HG03442 (cell line): ENCODE measurements at regions not wholly inside any gene's neighbourhood (a gene's known extent, or its start where the extent isn't known, plus 50 kb on each side); places are given as distances from the start of the nearest gene placed in this dataset.
"Not testable (repeated sequence)": the region's sequence is repeated elsewhere in the genome, so short reads cannot be mapped to it uniquely, and the experiment has no call there.

ENCODE experiments used
- ATAC-seq: cut with Tn5 transposase; IDR thresholded peaks from one replicate; pipeline ENCODE4 v1.9.1; 2021; ENCODE audit warnings: mild to moderate bottlenecking, moderate library complexity; ENCODE audit not compliant: unreplicated experiment

GRCh38 chr18:995629-996028 lies 91.0 kb downstream of the ADCYAP1 start:
- no peak for ATAC-seq

DNA sequence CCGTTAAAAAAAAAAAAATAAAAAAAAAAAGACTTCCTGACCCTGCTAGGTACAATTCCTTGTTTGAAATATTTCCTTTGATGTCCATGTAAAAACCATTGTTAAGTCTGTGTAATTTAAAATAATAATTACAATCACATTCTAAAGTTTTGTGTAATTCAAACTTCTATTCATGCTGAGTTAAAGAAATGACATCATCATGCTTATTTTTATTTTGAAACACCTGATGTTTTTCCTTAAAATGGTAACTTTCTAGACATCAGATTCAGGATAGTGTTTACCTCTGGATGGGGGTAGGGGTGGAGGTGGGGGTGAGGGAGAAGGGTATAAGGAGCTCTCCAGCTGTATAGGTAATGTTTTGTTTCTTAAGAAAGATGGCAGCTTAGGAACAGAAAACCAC lies 92.8 kb downstream of the ADCYAP1 start:
- ATAC-seq, result no peak

DNA sequence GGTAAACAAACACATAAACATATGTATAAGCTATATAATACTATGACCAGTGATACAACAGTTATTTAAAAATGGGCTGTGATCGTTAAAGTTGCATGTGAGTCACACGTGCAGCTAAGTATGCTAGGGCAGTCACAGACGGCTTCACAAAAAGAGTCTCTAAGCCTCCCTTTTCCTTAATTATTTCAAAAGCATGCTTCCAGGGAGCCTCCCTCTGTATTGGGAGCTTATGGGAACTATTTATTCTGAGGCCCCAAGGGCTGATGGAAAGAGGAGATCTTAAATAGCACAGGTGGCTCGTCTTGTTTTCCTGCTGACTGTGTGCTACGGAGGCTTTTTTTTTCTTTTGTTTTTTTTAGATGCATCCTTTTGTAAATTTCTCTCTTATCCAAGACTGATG lies 94.3 kb downstream of the ADCYAP1 start:
- ATAC-seq, result no peak

- ATAC-seq, result no peak
Measured at GRCh38 chr18:1002653-1003178, 98.0 kb downstream of the ADCYAP1 start.

GRCh38 chr18:1003499-1003898 lies 98.8 kb downstream of the ADCYAP1 start:
- no peak for ATAC-seq

DNA sequence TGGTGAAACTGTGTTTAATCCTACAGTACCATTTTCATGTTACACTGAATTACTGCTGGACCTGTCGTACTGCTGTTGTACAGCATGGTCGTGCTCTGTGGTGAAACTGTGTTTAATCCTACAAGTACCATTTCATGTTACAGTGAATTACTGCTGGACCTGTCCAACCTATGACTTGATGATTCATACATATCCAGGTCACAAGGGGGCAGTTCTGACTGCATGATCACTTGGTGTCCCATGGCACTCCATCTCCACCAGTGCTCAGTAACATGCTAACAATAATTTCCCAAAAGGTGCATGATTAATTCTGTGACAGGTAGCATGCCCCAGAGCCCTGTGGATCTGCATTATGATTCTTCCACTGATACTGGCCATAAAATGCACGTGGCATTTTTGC lies 101.6 kb downstream of the ADCYAP1 start:
- no peak for ATAC-seq

GRCh38 chr18:1006965-1007364 lies 102.3 kb downstream of the ADCYAP1 start:
- no peak for ATAC-seq

DNA sequence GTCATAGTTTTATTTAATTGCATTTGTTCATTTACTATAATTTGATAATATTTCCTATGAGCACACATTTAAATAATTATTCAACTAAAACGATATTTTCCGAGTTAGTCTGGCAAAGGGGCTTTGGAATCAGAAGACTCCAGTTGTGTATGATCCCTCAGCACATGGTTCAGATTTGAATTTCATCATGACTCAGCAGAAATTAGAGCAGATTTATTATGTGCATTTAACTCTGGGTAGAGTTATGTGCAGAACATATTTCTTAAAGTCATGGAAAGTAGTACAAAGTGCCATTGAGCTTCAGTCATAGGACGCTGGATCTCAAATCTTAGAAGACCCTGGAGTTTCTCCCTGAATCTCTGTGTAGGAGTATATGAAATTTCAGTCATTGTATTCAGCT lies 106.7 kb downstream of the ADCYAP1 start:
- no peak for ATAC-seq

- no peak for ATAC-seq
Measured at GRCh38 chr18:1012775-1013174, 108.1 kb downstream of the ADCYAP1 start.

- no peak for ATAC-seq
Measured at GRCh38 chr18:1013951-1014350, 109.3 kb downstream of the ADCYAP1 start.

DNA sequence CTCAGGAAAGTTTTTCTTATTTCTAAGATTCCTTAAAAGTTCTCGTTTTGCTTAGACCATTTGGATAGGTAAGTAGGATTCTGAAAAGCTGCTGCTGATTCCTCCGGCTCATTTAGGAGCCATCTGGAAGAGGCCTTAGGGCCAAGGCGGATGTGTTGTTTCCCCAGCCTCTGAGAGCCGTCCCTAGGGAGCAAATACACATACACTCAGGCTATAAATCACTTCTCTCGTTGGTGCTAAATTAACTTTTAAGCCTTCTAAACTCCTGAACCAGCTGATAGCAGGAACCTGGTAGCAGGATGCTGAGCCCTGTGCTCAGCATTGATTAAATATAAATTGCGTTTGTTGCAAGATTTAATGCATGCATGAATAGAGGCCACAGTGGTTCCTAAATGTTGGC lies 109.8 kb downstream of the ADCYAP1 start:
- no peak for ATAC-seq

GRCh38 chr18:1014951-1015624 lies 110.4 kb downstream of the ADCYAP1 start:
- ATAC-seq, result no peak

DNA sequence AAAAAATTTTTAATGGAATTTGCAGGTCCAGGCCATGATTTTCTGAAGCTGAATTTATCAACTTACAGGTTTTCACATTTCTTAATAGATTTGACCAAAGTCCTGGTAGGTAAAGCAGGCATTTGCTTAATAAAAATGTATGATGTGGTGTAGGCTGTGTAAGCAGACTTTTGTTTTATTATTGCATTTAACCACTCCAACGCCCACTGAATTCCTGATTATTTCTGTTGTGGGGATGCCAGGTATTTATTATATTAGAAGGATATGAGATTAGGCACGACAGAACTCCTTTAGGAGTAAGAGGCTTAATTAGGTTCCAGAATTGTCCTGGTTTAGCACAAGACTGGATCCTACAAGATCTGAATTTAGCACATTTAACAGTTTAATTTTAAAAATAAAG lies 111.1 kb downstream of the ADCYAP1 start:
- no peak for ATAC-seq

GRCh38 chr18:1017227-1018058 lies 112.8 kb downstream of the ADCYAP1 start:
- ATAC-seq, result no peak

GRCh38 chr18:1018181-1018681 lies 113.6 kb downstream of the ADCYAP1 start:
- no peak for ATAC-seq

- no peak for ATAC-seq
Measured at GRCh38 chr18:1019191-1019590, 114.5 kb downstream of the ADCYAP1 start.

DNA sequence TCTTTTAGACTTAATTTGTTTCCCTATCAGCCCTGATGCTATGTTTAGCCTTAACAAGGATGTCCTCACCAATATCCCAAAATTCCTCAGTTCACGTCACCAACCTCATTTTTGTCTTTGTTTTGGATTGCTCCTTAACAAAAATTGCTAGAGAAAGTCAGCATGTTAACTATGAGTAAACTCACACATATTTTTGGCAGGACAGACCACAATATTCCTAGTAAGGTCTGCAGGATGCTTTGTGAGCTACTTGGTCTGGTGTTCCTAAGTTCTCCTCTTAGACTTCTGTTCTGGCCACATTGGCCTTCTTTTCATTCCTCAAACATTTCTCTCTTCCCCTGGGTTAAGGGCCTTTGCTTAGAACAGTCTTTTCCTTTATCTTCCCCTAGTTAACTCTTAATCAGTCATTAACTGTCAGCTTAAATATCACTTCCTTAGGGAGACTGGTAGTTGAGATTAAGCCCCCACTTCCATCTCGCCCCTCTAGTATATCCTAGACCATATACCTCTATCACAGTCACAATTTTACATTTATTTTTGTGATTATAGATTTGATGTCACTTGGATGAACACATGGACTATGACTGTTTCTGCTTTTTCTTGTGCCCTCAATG lies 116.2 kb downstream of the ADCYAP1 start:
- ATAC-seq, result no peak

- ATAC-seq, result no peak
Measured at GRCh38 chr18:1026930-1027329, 122.3 kb downstream of the ADCYAP1 start.

- not testable (repeated sequence) for ATAC-seq
Measured at GRCh38 chr18:1033092-1033491, 128.4 kb downstream of the ADCYAP1 start.

DNA sequence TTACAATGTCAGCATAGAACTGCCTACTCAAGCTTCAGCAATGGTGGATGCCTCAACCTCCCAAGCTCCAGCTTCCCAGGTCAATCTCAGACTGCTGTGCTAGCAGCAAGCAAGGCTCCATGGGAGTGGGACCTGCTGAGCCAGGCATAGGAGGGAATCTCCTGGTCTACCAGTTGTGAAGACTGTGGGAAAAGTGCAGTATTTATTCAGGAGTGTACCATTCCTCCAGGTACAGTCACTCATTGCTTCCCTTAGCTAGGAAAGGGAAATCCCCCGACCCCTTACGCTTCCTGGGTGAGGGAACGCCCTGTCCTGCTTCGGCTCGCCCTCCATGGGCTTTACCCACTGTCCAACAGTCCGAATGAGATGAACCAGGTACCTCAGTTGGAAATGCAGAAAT lies 130.3 kb downstream of the ADCYAP1 start:
- ATAC-seq, result no peak

DNA sequence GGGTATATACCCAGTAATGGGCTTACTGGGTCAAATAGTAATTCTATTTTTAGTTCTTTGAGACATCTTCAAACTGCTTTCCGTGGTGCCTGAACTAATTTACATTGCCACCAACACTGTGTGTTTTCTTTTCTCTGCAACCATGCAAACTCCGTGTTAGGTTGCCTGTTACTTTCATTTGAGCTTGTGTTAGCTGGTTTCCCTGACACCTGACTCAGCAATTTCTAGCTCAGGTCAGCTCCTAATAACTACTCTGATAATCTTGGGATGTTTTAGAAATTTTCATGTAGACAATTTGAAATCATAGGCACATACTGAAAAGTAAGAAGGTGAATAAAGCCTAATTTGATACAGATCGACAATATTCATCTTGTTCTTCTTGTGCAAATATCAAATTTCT lies 132.3 kb downstream of the ADCYAP1 start:
- ATAC-seq, result no peak

DNA sequence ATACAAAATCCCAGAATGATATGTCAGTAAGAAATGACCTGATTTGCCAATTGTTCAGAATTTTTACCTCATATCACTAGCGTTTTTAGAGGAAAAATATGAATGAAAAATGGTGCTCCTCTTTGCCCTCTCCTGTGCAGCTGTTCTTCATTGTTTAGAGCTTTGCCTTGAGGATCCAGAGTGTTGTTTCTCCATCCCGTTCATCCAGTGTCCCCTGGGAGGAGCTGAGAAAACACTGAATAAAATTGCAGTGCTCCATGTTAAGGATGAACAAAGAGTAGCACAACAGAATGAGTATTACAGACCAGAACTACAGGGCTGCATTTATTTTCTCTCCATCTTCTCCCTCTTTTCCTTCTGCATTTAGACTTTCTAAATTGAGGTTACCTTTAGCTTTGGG lies 133.1 kb downstream of the ADCYAP1 start:
- no peak for ATAC-seq
